ENCODE measurements at regions not wholly inside any gene's neighbourhood (a gene's known extent, or its start where the extent isn't known, plus 50 kb on each side); places are given as distances from the start of the nearest gene placed in this dataset.

GRCh38 chr4:32374206-32374605 is 1654.0 kb downstream of the PCDH7 start:
- no peak overlapping the region for H3K4me3 ChIP-seq (ENCODE audit: low read length)
- TF ChIP-seq CTCF (conservative IDR thresholded peaks at IDR 0.05; ENCODE audit: low read length), result no peak
- no peak for DNase-seq (ENCODE audit: low read depth)

GRCh38 chr4:32393806-32394205 is 1673.6 kb downstream of the PCDH7 start:
- TF ChIP-seq CTCF (conservative IDR thresholded peaks at IDR 0.05; ENCODE audit: low read length), result no peak
- no peak for DNase-seq (ENCODE audit: low read depth)
- no peak overlapping the region for H3K4me3 ChIP-seq (ENCODE audit: low read length)

- DNase-seq (ENCODE audit: low read depth), result no peak
- no peak for TF ChIP-seq CTCF (conservative IDR thresholded peaks at IDR 0.05; ENCODE audit: low read length)
- no peak overlapping the region for H3K4me3 ChIP-seq (ENCODE audit: low read length)
These were observed 1674.1 kb downstream of the PCDH7 start for GRCh38 chr4:32394255-32394654.

GRCh38 chr4:32396507-32397070 is 1676.4 kb downstream of the PCDH7 start:
- no peak for DNase-seq (ENCODE audit: low read depth)
- no peak overlapping the region for H3K4me3 ChIP-seq (ENCODE audit: low read length)
- TF ChIP-seq CTCF (conservative IDR thresholded peaks at IDR 0.05; ENCODE audit: low read length), result no peak

GRCh38 chr4:32400870-32401269 is 1680.7 kb downstream of the PCDH7 start:
- TF ChIP-seq CTCF (conservative IDR thresholded peaks at IDR 0.05; ENCODE audit: low read length), result no peak
- no peak for DNase-seq (ENCODE audit: low read depth)
- H3K4me3 ChIP-seq (ENCODE audit: low read length), result no peak overlapping the region

- H3K4me3 ChIP-seq (ENCODE audit: low read length), result no peak overlapping the region
- DNase-seq (ENCODE audit: low read depth), result no peak
- no peak for TF ChIP-seq CTCF (conservative IDR thresholded peaks at IDR 0.05; ENCODE audit: low read length)
These were observed 1697.0 kb downstream of the PCDH7 start for GRCh38 chr4:32417113-32417704.

GRCh38 chr4:32423267-32423666 is 1703.1 kb downstream of the PCDH7 start:
- no peak for DNase-seq (ENCODE audit: low read depth)
- no peak overlapping the region for H3K4me3 ChIP-seq (ENCODE audit: low read length)
- TF ChIP-seq CTCF (conservative IDR thresholded peaks at IDR 0.05; ENCODE audit: low read length), result no peak
